Kasumi-1 (cell line): ENCODE measurements at regions not wholly inside any gene's neighbourhood (a gene's known extent, or its start where the extent isn't known, plus 50 kb on each side); places are given as distances from the start of the nearest gene placed in this dataset.
A peak's percentile ranks its signal among the peaks of the same experiment; 100 is the strongest.

Source experiments
- DNase-seq, 2 experiments: peaks; one replicate each; lab custom pipeline; 2025; lab: John Stamatoyannopoulos, UW

DNA sequence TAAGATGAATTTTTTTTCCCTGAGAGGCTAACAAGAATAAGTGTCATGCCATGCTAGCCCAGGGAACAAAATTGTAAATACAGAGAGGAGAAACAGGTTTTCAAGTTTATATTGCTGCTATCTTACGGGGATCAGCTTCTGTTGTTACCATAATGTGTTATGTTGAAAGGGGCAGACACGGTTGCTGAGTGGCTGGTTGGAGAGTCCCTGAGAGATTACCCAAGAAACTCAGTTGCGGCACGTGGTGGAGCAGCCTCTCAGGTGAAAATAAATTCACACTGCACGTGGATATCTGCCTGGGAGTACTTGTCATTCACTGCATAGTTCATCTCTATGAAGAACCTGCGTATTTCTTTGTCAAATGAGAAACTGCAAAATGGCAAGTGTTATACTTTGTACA lies 293.6 kb downstream of the TDRD3 start:
- DNase-seq = no peak

DNA sequence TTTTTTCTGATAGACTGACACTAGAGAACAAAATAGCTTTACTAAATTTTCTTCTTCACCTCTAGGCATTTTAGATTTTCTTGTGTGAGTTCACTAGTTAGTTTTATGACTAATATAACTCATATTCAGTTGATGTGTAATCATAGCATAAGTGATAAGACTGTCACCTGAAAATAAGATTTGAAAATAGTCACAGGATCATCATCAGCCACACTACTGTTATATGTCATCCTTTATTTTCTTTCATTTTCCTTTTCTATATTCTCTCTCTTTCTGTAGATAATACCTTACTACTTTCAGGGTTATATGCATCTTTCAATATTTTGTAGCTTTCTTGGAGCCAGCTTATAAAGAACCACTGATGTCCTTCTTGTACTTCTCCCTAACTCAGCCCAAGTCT lies 292.6 kb downstream of the TDRD3 start:
- DNase-seq = no peak

DNA sequence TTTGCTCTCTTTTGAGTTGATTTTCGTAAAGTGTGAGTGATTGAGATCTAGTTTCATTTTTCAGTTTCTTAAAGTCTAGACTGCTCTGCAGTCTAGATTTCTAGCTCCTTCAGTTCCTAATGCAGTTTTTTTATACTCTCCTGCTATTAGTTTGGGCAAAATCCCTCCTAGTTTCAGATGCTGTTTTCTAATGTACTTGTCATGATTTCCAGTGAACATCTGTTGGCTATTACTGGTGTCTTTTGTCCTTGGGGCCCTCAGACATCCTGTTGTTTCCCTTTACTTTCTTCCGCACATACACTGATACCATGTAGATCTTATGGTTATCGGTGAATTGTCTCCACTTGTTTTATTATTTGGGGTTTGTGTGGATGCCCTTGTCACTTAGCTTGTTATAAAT lies 292.1 kb downstream of the TDRD3 start:
- DNase-seq = no peak

GRCh38 chr13:60679928-60680694 lies 283.1 kb downstream of the TDRD3 start:
- no peak for DNase-seq

GRCh38 chr13:60679131-60679530 lies 282.1 kb downstream of the TDRD3 start:
- DNase-seq = no peak

DNA sequence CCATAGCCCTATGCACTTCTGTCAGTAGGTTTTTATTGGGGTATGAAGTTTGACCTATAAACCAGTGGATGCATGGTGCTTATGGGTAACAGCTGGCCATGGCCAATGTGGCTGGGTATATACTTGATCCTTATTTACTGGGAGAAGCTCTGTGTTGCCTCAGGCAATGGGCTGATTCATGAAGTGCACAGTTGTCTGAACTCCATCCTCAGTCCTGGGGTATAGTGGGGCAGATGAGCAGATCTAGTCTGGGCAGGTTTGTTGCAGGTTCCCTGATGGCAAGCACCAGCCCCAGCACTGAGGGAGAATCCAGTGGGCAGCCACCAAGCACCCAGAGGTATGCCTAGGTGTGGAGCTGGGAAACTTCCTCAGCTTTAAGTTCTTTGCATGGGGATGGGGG lies 274.4 kb downstream of the TDRD3 start:
- DNase-seq = no peak

DNA sequence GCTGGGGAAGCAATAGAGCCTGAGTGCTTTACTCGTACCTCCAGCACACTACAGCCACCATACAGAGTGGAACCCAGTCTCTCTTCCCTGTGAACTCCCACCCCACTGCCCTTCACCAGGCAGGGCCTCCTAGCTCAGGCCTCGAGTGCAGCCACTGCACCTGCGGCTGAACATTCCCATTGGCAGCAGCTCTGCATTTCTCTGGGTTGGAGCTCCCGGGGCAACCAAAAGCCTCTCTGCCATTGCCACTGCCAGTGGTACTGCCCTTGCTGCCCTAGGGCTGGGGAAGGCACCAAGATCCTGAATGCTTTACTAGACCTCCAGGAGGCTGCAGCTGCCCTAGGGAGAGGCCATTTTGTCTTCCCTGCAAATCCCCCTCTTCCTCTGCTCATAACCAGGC lies 266.8 kb downstream of the TDRD3 start:
- DNase-seq = no peak

DNA sequence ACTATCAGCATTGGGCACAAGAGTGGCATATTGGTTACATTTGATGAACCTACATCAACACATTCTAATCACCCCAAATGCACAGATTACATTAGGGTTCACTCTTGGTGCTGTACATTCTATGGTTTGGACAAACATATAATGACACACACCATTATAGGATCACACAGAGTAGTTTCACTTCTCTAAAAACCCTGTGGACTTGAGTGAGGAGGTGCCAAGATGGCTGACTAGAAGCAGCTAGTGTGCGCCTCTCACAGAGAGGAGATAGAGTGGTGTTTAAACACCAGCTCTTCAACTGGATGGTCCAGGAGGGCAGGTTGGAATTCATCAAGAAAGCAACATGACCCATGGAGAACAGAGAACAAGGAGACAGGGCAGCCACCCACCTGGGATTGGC lies 265.6 kb downstream of the TDRD3 start:
- no peak for DNase-seq

DNA sequence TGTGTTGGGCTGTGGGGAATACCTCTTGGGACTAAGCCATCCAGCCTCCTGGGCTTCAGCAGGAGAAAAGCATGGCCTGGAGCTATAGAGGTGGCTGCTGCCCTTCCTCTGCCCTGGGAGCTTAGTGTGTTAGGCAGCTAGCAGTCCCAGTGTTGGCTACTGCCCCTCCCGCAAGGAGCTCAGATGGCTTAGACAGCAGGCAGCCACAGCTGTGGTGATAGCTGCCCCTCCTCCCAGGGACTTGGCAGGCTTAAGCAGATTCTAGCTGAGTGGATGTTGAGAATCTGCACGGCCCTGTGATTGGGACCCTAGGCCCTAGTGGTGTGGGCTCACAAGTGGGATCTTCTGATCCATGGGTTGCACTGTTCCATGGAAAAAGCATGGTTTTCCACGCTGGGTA lies 264.5 kb downstream of the TDRD3 start:
- DNase-seq = no peak

GRCh38 chr13:60657586-60657985 lies 260.6 kb downstream of the TDRD3 start:
- peak; percentile 30 to 48 for DNase-seq

DNA sequence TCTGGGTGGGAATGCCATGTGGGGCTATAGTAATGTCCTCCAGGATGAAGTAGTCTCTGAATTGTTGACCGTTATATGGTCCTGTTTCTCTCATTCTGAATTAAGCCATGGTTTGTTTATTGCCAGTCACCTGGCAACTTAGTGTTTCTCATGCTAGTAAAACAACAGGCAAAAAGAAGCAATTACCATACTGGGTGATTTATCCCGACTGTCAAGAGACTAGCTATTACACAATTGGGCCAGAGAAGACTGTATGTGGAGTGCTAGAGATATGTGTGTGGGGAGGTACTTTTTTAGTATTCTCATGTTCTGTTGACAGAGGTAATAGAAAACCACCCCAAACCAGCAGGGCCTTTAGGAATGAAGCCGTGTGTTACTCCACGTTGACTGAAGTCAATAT lies 258.2 kb downstream of the TDRD3 start:
- no peak for DNase-seq

DNA sequence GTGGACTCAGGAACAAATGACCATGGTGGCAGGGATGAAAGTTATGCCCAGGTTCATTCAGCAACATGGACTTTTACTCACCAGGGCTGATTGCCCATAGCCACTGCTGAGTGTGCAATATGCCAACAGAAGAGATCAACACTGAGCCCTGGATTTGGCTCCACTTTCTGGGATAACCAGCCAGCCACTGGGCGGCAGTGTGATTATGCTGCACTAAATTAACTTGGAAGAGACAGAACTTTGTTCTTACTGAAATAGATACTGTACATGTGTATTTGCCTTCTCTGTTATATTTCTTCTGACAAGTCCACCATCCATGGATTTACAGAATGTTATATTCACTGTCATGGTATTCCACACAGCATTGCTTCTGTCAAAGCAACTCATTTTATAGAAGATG lies 257.4 kb downstream of the TDRD3 start:
- peak; percentile 22 to 40 for DNase-seq

DNA sequence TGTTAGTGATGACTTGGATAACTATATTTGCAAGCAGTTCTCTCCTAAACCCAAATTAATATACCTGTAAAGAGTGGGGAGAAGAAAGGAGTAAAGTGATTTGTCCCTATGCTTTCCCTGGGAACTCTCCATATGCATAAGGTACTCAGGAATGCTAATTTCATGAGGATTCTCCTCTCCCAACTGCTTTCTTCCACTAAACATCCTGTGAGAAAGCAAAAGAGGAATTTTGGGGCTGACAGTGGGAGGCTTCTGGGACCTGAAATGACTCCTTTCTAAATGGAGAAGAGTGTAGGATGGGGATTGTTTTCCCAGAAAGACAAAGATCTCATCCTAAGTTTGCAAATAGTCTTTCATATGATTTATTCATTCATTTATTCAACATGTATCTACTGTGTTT lies 250.5 kb downstream of the TDRD3 start:
- no peak for DNase-seq

GRCh38 chr13:60646620-60647019 lies 249.6 kb downstream of the TDRD3 start:
- no peak for DNase-seq

- no peak for DNase-seq
Measured at GRCh38 chr13:60645676-60646075, 248.7 kb downstream of the TDRD3 start.

GRCh38 chr13:60642552-60642951 lies 245.5 kb downstream of the TDRD3 start:
- no peak for DNase-seq

GRCh38 chr13:60629158-60629557 lies 232.1 kb downstream of the TDRD3 start:
- DNase-seq = no peak

GRCh38 chr13:60627071-60627686 lies 230.2 kb downstream of the TDRD3 start:
- DNase-seq = peak; percentile 65 to 73
